B cell (primary cell): ENCODE measurements at regions not wholly inside any gene's neighbourhood (a gene's known extent, or its start where the extent isn't known, plus 50 kb on each side); places are given as distances from the start of the nearest gene placed in this dataset.

Source experiments
- ATAC-seq: fragments of 200-7000 bp; cut with Tn5 transposase; one replicate; pipeline ENCODE4 v1.10.0; 2021; ENCODE audit warnings: low read depth, mild to moderate bottlenecking, moderate number of reproducible peaks, moderate library complexity
- CTCF ChIA-PET: fragments of 350-600 bp; sonication (Branson Sonifier 250); formaldehyde crosslinking; loops from one replicate; lab custom pipeline; 2021; ENCODE audit warnings: antibody characterized with exemption, inconsistent platforms; lab: Charles Lee
- POLR2A ChIA-PET: fragments of 350-600 bp; sonication (Branson Sonifier 250); formaldehyde crosslinking; loops from one replicate; lab custom pipeline; 2021; ENCODE audit warnings: antibody characterized with exemption; lab: Charles Lee
- DNase-seq: peaks from one replicate; pipeline ENCODE4 v3.0.0; 2013
- H2AFZ ChIP-seq: 2 replicates; pipeline ENCODE4 v1.6.1; 2012; ENCODE audit warnings: mild to moderate bottlenecking, low read depth, low read length; ENCODE audit not compliant: insufficient read depth, poor library complexity, severe bottlenecking
- H3K27ac ChIP-seq, 2 donors: 1 replicate in 1 of 2; 2 replicates in 1 of 2; pipeline ENCODE4 v1.5.1; 2012 to 2013; ENCODE audit warnings: low read length in 2 of 2, mild to moderate bottlenecking in 2 of 2, moderate library complexity in 1 of 2
- H3K27me3 ChIP-seq, 4 experiments: fragments of 200-600 bp in 1 of 4; sonication (generic) in 1 of 4; replicated peaks in 1 of 4; 1 replicate in 2 of 4; 2 replicates in 2 of 4; pipeline versions ENCODE4 v1.6.1 to v1.7.0; 2013 to 2016; ENCODE audit warnings: low read length in 3 of 4, mild to moderate bottlenecking in 2 of 4, mixed read lengths in 1 of 4, moderate library complexity in 1 of 4; ENCODE audit not compliant: insufficient read depth in 4 of 4, control insufficient read depth in 3 of 4; ENCODE audit errors: control extremely low read depth in 1 of 4
- H3K36me3 ChIP-seq, 2 experiments: replicated peaks in 1 of 2; 1 replicate in 1 of 2; 2 replicates in 1 of 2; pipeline versions ENCODE4 v1.6.1 to v1.7.1; 2013; ENCODE audit warnings: low read length in 1 of 2; ENCODE audit not compliant: insufficient read depth in 2 of 2, control insufficient read depth in 1 of 2; ENCODE audit errors: control extremely low read depth in 1 of 2, extremely low read depth in 1 of 2
- H3K4me1 ChIP-seq, 2 donors: fragments of 200-600 bp in 1 of 2; sonication (generic) in 1 of 2; 1 replicate in 1 of 2; 2 replicates in 1 of 2; pipeline versions ENCODE4 v1.5.1 to v1.6.1; 2013 to 2017; ENCODE audit warnings: low read length in 2 of 2; ENCODE audit not compliant: control insufficient read depth in 2 of 2, insufficient read depth in 2 of 2
- H3K4me2 ChIP-seq: replicated peaks from 2 replicates; pipeline ENCODE3; 2012; ENCODE audit warnings: mild to moderate bottlenecking, low read depth, low read length; ENCODE audit not compliant: poor library complexity, severe bottlenecking
- H3K4me3 ChIP-seq, 5 experiments: fragments of 200-600 bp in 1 of 5; sonication (generic) in 1 of 5; 1 replicate in 3 of 5; 2 replicates in 2 of 5; pipeline versions ENCODE4 v1.5.1 to v1.7.0; 2011 to 2016; ENCODE audit warnings: low read length in 4 of 5, mild to moderate bottlenecking in 4 of 5, low read depth in 2 of 5, control low read depth in 1 of 5, moderate library complexity in 1 of 5; ENCODE audit not compliant: insufficient read depth in 1 of 5; ENCODE audit errors: control extremely low read depth in 1 of 5, extremely low read depth in 1 of 5
- H3K79me2 ChIP-seq: fragments of 200-600 bp; sonication (generic); one replicate; pipeline ENCODE4 v1.6.0; 2016; ENCODE audit warnings: low read length; ENCODE audit not compliant: control insufficient read depth, insufficient read depth
- H3K9ac ChIP-seq: fragments of 200-600 bp; sonication (generic); 2 replicates; pipeline ENCODE4 v1.6.1; 2017; ENCODE audit warnings: mild to moderate bottlenecking, low read length, moderate library complexity
- H3K9me3 ChIP-seq, 3 donors: one replicate each; pipeline versions ENCODE4 v1.6.1 to v1.7.1; 2013; ENCODE audit warnings: low read length in 2 of 3; ENCODE audit not compliant: control insufficient read depth in 2 of 3, insufficient read depth in 1 of 3; ENCODE audit errors: control extremely low read depth in 1 of 3
- H4K20me1 ChIP-seq: 2 replicates; pipeline ENCODE4 v1.6.0; 2012; ENCODE audit warnings: mild to moderate bottlenecking, low read length; ENCODE audit not compliant: insufficient read depth, control insufficient read depth, poor library complexity, severe bottlenecking
- H3K27ac Mint-ChIP-seq: one replicate; pipeline ENCODE4 v1.8.0; 2021; ENCODE audit warnings: mixed read lengths
- H3K27me3 Mint-ChIP-seq: one replicate; pipeline ENCODE4 v1.8.0; 2021; ENCODE audit warnings: mixed read lengths
- H3K4me1 Mint-ChIP-seq: one replicate; pipeline ENCODE4 v1.8.0; 2021; ENCODE audit warnings: mixed read lengths
- H3K4me3 Mint-ChIP-seq: one replicate; pipeline ENCODE4 v1.8.0; 2021; ENCODE audit warnings: mixed read lengths
- H3K9me3 Mint-ChIP-seq: one replicate; pipeline ENCODE4 v1.8.0; 2022; ENCODE audit warnings: mixed read lengths; ENCODE audit not compliant: insufficient read depth
- EZH2 ChIP-seq: IDR thresholded peaks from 2 replicates; pipeline ENCODE4 v1.6.1; 2012; ENCODE audit warnings: borderline replicate concordance, low read depth, mild to moderate bottlenecking, moderate library complexity, low read length; ENCODE audit not compliant: insufficient read depth, poor library complexity, severe bottlenecking
- WGBS: methylation state at CpG from one replicate; pipeline ENCODE4 v1.1.5; 2013; ENCODE audit warnings: missing lambda C conversion rate; ENCODE audit not compliant: insufficient coverage; 5-methylcytosine and 5-hydroxymethylcytosine counted together
- intact Hi-C: fragments of 100-400 bp; cut with micrococcal nuclease; formaldehyde crosslinking; loops from one replicate; pipeline ENCODE4 v1.10.0; 2022
- TF ChIP-seq, protein P1 (sequence below): fragments of 200-600 bp; IDR thresholded peaks from one replicate; pipeline ENCODE4 v1.8.0; 2022; ENCODE audit warnings: antibody characterized with exemption, mild to moderate bottlenecking

GRCh38 chrX:20988804-20989203 lies 385.4 kb upstream of the CNKSR2 start:
- Histone ChIP-seq H3K4me1 (no peaks in the 10 kb centered on the region), H2AFZ (no peak overlapping the region), H3K9ac (no peak overlapping the region), H3K79me2 (no peaks in the 10 kb centered on the region), H3K27ac (no peak overlapping the region), H3K36me3 (no peaks in the 10 kb centered on the region), H3K9me3 (no peaks in the 10 kb centered on the region), H3K4me2 (no peak overlapping the region), H4K20me1 (no peaks in the 10 kb centered on the region), H3K4me3 (no peak overlapping the region), H3K27me3 (no peaks in the 10 kb centered on the region)
- no peaks in the 10 kb centered on the region for H3K4me1 Mint-ChIP-seq
- no peak overlapping the region for H3K4me3 Mint-ChIP-seq
- CTCF ChIA-PET = no interaction called here
- H3K27ac Mint-ChIP-seq = no peak overlapping the region
- H3K9me3 Mint-ChIP-seq = no peaks in the 10 kb centered on the region
- DNase-seq (no peak), ATAC-seq (no peak)
- TF ChIP-seq, protein P1, sequence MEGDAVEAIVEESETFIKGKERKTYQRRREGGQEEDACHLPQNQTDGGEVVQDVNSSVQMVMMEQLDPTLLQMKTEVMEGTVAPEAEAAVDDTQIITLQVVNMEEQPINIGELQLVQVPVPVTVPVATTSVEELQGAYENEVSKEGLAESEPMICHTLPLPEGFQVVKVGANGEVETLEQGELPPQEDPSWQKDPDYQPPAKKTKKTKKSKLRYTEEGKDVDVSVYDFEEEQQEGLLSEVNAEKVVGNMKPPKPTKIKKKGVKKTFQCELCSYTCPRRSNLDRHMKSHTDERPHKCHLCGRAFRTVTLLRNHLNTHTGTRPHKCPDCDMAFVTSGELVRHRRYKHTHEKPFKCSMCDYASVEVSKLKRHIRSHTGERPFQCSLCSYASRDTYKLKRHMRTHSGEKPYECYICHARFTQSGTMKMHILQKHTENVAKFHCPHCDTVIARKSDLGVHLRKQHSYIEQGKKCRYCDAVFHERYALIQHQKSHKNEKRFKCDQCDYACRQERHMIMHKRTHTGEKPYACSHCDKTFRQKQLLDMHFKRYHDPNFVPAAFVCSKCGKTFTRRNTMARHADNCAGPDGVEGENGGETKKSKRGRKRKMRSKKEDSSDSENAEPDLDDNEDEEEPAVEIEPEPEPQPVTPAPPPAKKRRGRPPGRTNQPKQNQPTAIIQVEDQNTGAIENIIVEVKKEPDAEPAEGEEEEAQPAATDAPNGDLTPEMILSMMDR = no peak
- no peak for TF ChIP-seq EZH2
- no peaks in the 10 kb centered on the region for H3K27me3 Mint-ChIP-seq
- POLR2A ChIA-PET = no interaction called here
- intact Hi-C loops = no loop called here
- 100% methylated on average over 1 of the region's 2 CpGs for WGBS

DNA sequence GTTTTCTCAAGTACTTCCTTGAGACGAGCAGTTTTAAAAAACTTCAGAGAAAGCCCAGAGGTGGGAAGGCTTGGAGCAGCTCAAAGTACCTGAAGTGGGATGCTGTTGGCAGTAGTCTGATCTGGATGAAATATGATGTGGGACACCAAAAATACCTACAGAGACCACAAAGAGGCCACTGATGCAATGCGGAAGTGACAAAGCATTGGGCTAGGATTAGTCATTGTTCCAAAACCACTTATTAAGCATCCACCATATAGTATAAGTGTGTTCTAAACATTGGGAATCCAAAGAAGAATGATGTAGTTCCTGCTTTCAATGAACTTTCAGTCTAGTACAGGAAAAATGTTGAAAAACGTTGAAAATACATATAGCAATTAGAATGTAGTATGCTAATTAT lies 386.1 kb upstream of the CNKSR2 start:
- H3K27ac Mint-ChIP-seq = no peak overlapping the region
- Histone ChIP-seq H3K9me3 (no peaks in the 10 kb centered on the region), H2AFZ (no peak overlapping the region), H3K36me3 (no peaks in the 10 kb centered on the region), H3K9ac (no peak overlapping the region), H3K79me2 (no peaks in the 10 kb centered on the region), H3K27ac (no peak overlapping the region), H4K20me1 (no peaks in the 10 kb centered on the region), H3K27me3 (no peaks in the 10 kb centered on the region), H3K4me3 (no peak overlapping the region), H3K4me1 (no peaks in the 10 kb centered on the region), H3K4me2 (no peak overlapping the region)
- intact Hi-C loops = no loop called here
- no peaks in the 10 kb centered on the region for H3K4me1 Mint-ChIP-seq
- WGBS = no CpG with 5 or more reads among the region's 3 CpGs
- ATAC-seq = no peak
- POLR2A ChIA-PET = no interaction called here
- CTCF ChIA-PET = no interaction called here
- H3K9me3 Mint-ChIP-seq = no peaks in the 10 kb centered on the region
- no peak overlapping the region for H3K4me3 Mint-ChIP-seq
- TF ChIP-seq, protein P1 = no peak
- TF ChIP-seq EZH2 = no peak
- DNase-seq = no peak
- no peaks in the 10 kb centered on the region for H3K27me3 Mint-ChIP-seq
